Midbrain (tissue), 1 donor: ENCODE measurements at regions not wholly inside any gene's neighbourhood (a gene's known extent, or its start where the extent isn't known, plus 50 kb on each side); places are given as distances from the start of the nearest gene placed in this dataset.

ENCODE experiments used
- DNase-seq: peaks from one replicate; lab custom pipeline; 2025; lab: John Stamatoyannopoulos, UW

GRCh38 chr7:8937204-8937603 lies 503.8 kb downstream of the NXPH1 start:
- no peak for DNase-seq

- no peak for DNase-seq
Measured at GRCh38 chr7:8938044-8938805, 504.8 kb downstream of the NXPH1 start.

- DNase-seq: no peak
Measured at GRCh38 chr7:8939446-8939845, 506.0 kb downstream of the NXPH1 start.

GRCh38 chr7:8963722-8964121 lies 530.3 kb downstream of the NXPH1 start:
- no peak for DNase-seq

GRCh38 chr7:8965177-8965576 lies 531.8 kb downstream of the NXPH1 start:
- DNase-seq: no peak

- no peak for DNase-seq
Measured at GRCh38 chr7:8973601-8974000, 540.2 kb downstream of the NXPH1 start.

- DNase-seq: no peak
Measured at GRCh38 chr7:8975681-8976080, 542.3 kb downstream of the NXPH1 start.

- DNase-seq: no peak
Measured at GRCh38 chr7:8982338-8982992, 549.1 kb downstream of the NXPH1 start.

GRCh38 chr7:8985255-8985654 lies 551.8 kb downstream of the NXPH1 start:
- DNase-seq: no peak

- DNase-seq: no peak
Measured at GRCh38 chr7:8988267-8988666, 554.9 kb downstream of the NXPH1 start.

GRCh38 chr7:8991159-8991558 lies 557.8 kb downstream of the NXPH1 start:
- no peak for DNase-seq

GRCh38 chr7:8998762-8999161 lies 565.4 kb downstream of the NXPH1 start:
- no peak for DNase-seq

GRCh38 chr7:9013940-9014339 lies 580.5 kb downstream of the NXPH1 start:
- DNase-seq: no peak

- DNase-seq: no peak
Measured at GRCh38 chr7:9017286-9017685, 583.9 kb downstream of the NXPH1 start.

- no peak for DNase-seq
Measured at GRCh38 chr7:9022456-9022855, 589.0 kb downstream of the NXPH1 start.

- no peak for DNase-seq
Measured at GRCh38 chr7:9023675-9024294, 590.4 kb downstream of the NXPH1 start.

- no peak for DNase-seq
Measured at GRCh38 chr7:9026121-9026520, 592.7 kb downstream of the NXPH1 start.

- DNase-seq: no peak
Measured at GRCh38 chr7:9028012-9028411, 594.6 kb downstream of the NXPH1 start.

GRCh38 chr7:9029681-9030530 lies 596.5 kb downstream of the NXPH1 start:
- DNase-seq: no peak

- DNase-seq: no peak
Measured at GRCh38 chr7:9030976-9031375, 597.6 kb downstream of the NXPH1 start.

- DNase-seq: no peak
Measured at GRCh38 chr7:9031386-9031785, 598.0 kb downstream of the NXPH1 start.

- no peak for DNase-seq
Measured at GRCh38 chr7:9036080-9036479, 602.7 kb downstream of the NXPH1 start.
